GM12874 (cell line): ENCODE measurements at regions not wholly inside any gene's neighbourhood (a gene's known extent, or its start where the extent isn't known, plus 50 kb on each side); places are given as distances from the start of the nearest gene placed in this dataset.

Experiments
- CTCF ChIP-seq: IDR thresholded peaks from 2 replicates; pipeline ENCODE4 v1.5.1; 2011; ENCODE audit warnings: low read depth, mild to moderate bottlenecking, control low read depth, low read length, moderate library complexity; ENCODE audit not compliant: insufficient read depth

GRCh38 chr4:137649711-137650450 lies 117.6 kb upstream of the PCDH18 start:
- TF ChIP-seq CTCF, result no peak

- TF ChIP-seq CTCF, result no peak
Measured at GRCh38 chr4:137648531-137648930, 116.2 kb upstream of the PCDH18 start.

- TF ChIP-seq CTCF, result no peak
Measured at GRCh38 chr4:137647375-137647774, 115.1 kb upstream of the PCDH18 start.

- no peak for TF ChIP-seq CTCF
Measured at GRCh38 chr4:137644201-137644600, 111.9 kb upstream of the PCDH18 start.

- no peak for TF ChIP-seq CTCF
Measured at GRCh38 chr4:137641544-137641943, 109.2 kb upstream of the PCDH18 start.

- TF ChIP-seq CTCF, result no peak
Measured at GRCh38 chr4:137640838-137641158, 108.5 kb upstream of the PCDH18 start.

- no peak for TF ChIP-seq CTCF
Measured at GRCh38 chr4:137640156-137640837, 108.0 kb upstream of the PCDH18 start.
